Neuronal stem cell (in vitro differentiated cells): ENCODE measurements at regions not wholly inside any gene's neighbourhood (a gene's known extent, or its start where the extent isn't known, plus 50 kb on each side); places are given as distances from the start of the nearest gene placed in this dataset.
A peak's percentile ranks its signal among the peaks of the same experiment; 100 is the strongest.

Source experiments
- DNase-seq: peaks from one replicate; pipeline ENCODE4 v3.0.0-alpha.2; 2013; ENCODE audit warnings: low spot score
- H2AFZ ChIP-seq: one replicate; pipeline ENCODE4 v1.6.1; 2013; ENCODE audit warnings: mild to moderate bottlenecking, low read length, inconsistent platforms
- H2AK5ac ChIP-seq: 2 replicates; pipeline ENCODE4 v1.6.1; 2013; ENCODE audit warnings: low read depth, mild to moderate bottlenecking, inconsistent platforms, low read length, moderate library complexity, mixed read lengths
- H2BK120ac ChIP-seq: 2 replicates; pipeline ENCODE4 v1.6.1; 2013; ENCODE audit warnings: low read depth, mild to moderate bottlenecking, inconsistent platforms, low read length, moderate library complexity, mixed read lengths
- H2BK12ac ChIP-seq: one replicate; pipeline ENCODE4 v1.6.1; 2013; ENCODE audit warnings: low read length, inconsistent platforms
- H2BK15ac ChIP-seq: 2 replicates; pipeline ENCODE4 v1.6.1; 2013; ENCODE audit warnings: mild to moderate bottlenecking, low read length, inconsistent platforms, mixed read lengths
- H2BK5ac ChIP-seq: one replicate; pipeline ENCODE4 v1.6.1; 2013; ENCODE audit warnings: inconsistent platforms, mild to moderate bottlenecking, low read length, moderate library complexity
- H3K14ac ChIP-seq: one replicate; pipeline ENCODE4 v1.6.1; 2013; ENCODE audit warnings: low read length, inconsistent platforms
- H3K18ac ChIP-seq: 2 replicates; pipeline ENCODE4 v1.6.1; 2013; ENCODE audit warnings: low read length, inconsistent platforms
- H3K23ac ChIP-seq: 2 replicates; pipeline ENCODE4 v1.6.1; 2013; ENCODE audit warnings: low read depth, mild to moderate bottlenecking, mixed read lengths, low read length, inconsistent platforms; ENCODE audit not compliant: poor library complexity
- H3K27ac ChIP-seq: replicated peaks from 3 replicates; pipeline ENCODE4 v1.5.1; 2013; ENCODE audit warnings: low read length, inconsistent platforms
- H3K27me3 ChIP-seq, 3 experiments: 2 replicates each; pipeline ENCODE4 v1.6.1; 2013; ENCODE audit warnings: low read length in 3 of 3, mild to moderate bottlenecking in 2 of 3, inconsistent platforms in 1 of 3, low read depth in 1 of 3, mixed read lengths in 1 of 3, moderate library complexity in 1 of 3; ENCODE audit not compliant: control insufficient read depth in 3 of 3, insufficient read depth in 3 of 3
- H3K36me3 ChIP-seq, 2 donors: replicated peaks in 1 of 2; 2 replicates each; pipeline ENCODE4 v1.6.1; 2013; ENCODE audit warnings: low read length in 2 of 2; ENCODE audit not compliant: control insufficient read depth in 2 of 2, insufficient read depth in 2 of 2
- H3K4ac ChIP-seq: 2 replicates; pipeline ENCODE4 v1.6.1; 2013; ENCODE audit warnings: inconsistent platforms, mild to moderate bottlenecking, low read length, moderate library complexity
- H3K4me1 ChIP-seq, 2 donors: 1 replicate in 1 of 2; 2 replicates in 1 of 2; pipeline ENCODE4 v1.6.1; 2013; ENCODE audit warnings: low read length in 2 of 2, low read depth in 1 of 2; ENCODE audit not compliant: control insufficient read depth in 2 of 2, insufficient read depth in 1 of 2
- H3K4me2 ChIP-seq: one replicate; pipeline ENCODE4 v1.6.1; 2013; ENCODE audit warnings: mild to moderate bottlenecking, low read length, inconsistent platforms; ENCODE audit not compliant: insufficient read depth, poor library complexity, severe bottlenecking
- H3K4me3 ChIP-seq, 2 donors: 2 replicates each; pipeline ENCODE4 v1.5.1; 2013; ENCODE audit warnings: low read length in 2 of 2, mild to moderate bottlenecking in 2 of 2, inconsistent platforms in 1 of 2, moderate library complexity in 1 of 2
- H3K79me1 ChIP-seq: one replicate; pipeline ENCODE4 v1.6.1; 2013; ENCODE audit warnings: low read depth, mild to moderate bottlenecking, inconsistent platforms, low read length, moderate library complexity
- H3K9ac ChIP-seq: one replicate; pipeline ENCODE4 v1.6.1; 2013; ENCODE audit warnings: mild to moderate bottlenecking, low read depth, low read length, inconsistent platforms; ENCODE audit not compliant: poor library complexity
- H3K9me3 ChIP-seq, 2 donors: replicated peaks in 1 of 2; 2 replicates each; pipeline versions ENCODE3 to v1.6.1; 2013; ENCODE audit warnings: low read length in 2 of 2, mild to moderate bottlenecking in 2 of 2, inconsistent platforms in 1 of 2, low read depth in 1 of 2, mixed read lengths in 1 of 2, moderate library complexity in 1 of 2; ENCODE audit not compliant: control insufficient read depth in 2 of 2, insufficient read depth in 1 of 2
- H4K8ac ChIP-seq: one replicate; pipeline ENCODE4 v1.6.1; 2013; ENCODE audit warnings: low read depth, mild to moderate bottlenecking, inconsistent platforms, low read length, moderate library complexity
- H4K91ac ChIP-seq: one replicate; pipeline ENCODE4 v1.6.1; 2013; ENCODE audit warnings: low read length, low read depth, mild to moderate bottlenecking, inconsistent platforms; ENCODE audit not compliant: poor library complexity
- WGBS, 2 donors: extraction: QIAGEN DNeasy Blood & Tissue Kit; methylation state at CpG; one replicate each; pipeline ENCODE4 v1.1.7; 2013; ENCODE audit warnings: missing lambda C conversion rate in 2 of 2, mixed read lengths in 1 of 2; ENCODE audit not compliant: insufficient read length in 2 of 2, insufficient replicate concordance in 1 of 2; ENCODE audit errors: extremely low coverage in 2 of 2; 5-methylcytosine and 5-hydroxymethylcytosine counted together

GRCh38 chr11:134510233-134511040, 98.4 kb upstream of the B3GAT1 start:
- H3K4me2 ChIP-seq: no peak overlapping the region
- H3K4ac ChIP-seq: no peak overlapping the region
- H2BK120ac ChIP-seq: no peak overlapping the region
- H3K23ac ChIP-seq: peak overlapping the region; percentile 66
- WGBS, 2 donors: no CpG with 5 or more reads among the region's 22 CpGs
- peaks cover 0 to 2% of the 10 kb centered on the region in 2 donors for H3K4me1 ChIP-seq
- no peak for DNase-seq
- no peak overlapping the region for H3K4me3 ChIP-seq
- H3K9ac ChIP-seq: peak overlapping the region; percentile 63
- no peak overlapping the region for H4K8ac ChIP-seq
- H3K36me3 ChIP-seq: no peaks in the 10 kb centered on the region
- H2AK5ac ChIP-seq: peak overlapping the region; percentile 69
- no peak overlapping the region for H2AFZ ChIP-seq
- peaks cover 0 to 2% of the 10 kb centered on the region in 2 donors for H3K9me3 ChIP-seq
- H3K27me3 ChIP-seq: peaks cover 0 to 23% (median 0%) of the 10 kb centered on the region in 3 experiments
- H2BK12ac ChIP-seq: peak overlapping the region; percentile 14
- H2BK15ac ChIP-seq: no peak overlapping the region
- H3K18ac ChIP-seq: peak overlapping the region; percentile 66
- no peak overlapping the region for H4K91ac ChIP-seq
- H3K79me1 ChIP-seq: no peaks in the 10 kb centered on the region
- H2BK5ac ChIP-seq: no peak overlapping the region
- H3K27ac ChIP-seq: no peak overlapping the region
- H3K14ac ChIP-seq: peak overlapping the region; percentile 17

- Histone ChIP-seq H3K9ac (no peak overlapping the region), H3K36me3 (no peaks in the 10 kb centered on the region), H3K4me3 (no peak overlapping the region), H4K8ac (no peak overlapping the region), H2BK15ac (peak overlapping the region; percentile 27), H3K23ac (peak overlapping the region; percentile 66), H2BK120ac (peak overlapping the region; percentile 12), H3K4me1 (peaks cover 0 to 4% of the 10 kb centered on the region in 2 donors), H3K27me3 (peaks cover 0 to 23% (median 0%) of the 10 kb centered on the region in 3 experiments), H3K14ac (peak overlapping the region; percentile 25), H2BK12ac (no peak overlapping the region), H4K91ac (peak overlapping the region; percentile 38), H2BK5ac (no peak overlapping the region), H3K27ac (no peak overlapping the region), H3K4ac (no peak overlapping the region), H2AK5ac (peak overlapping the region; percentile 9), H2AFZ (no peak overlapping the region), H3K18ac (peak overlapping the region; percentile 44), H3K4me2 (no peak overlapping the region), H3K9me3 (peaks cover 0 to 2% of the 10 kb centered on the region in 2 donors), H3K79me1 (no peaks in the 10 kb centered on the region)
- no peak for DNase-seq
- no CpG with 5 or more reads among the region's 20 CpGs for WGBS, 2 donors
Measured at GRCh38 chr11:134509381-134510232, 97.6 kb upstream of the B3GAT1 start.

- peaks cover 0 to 2% of the 10 kb centered on the region in 2 donors for H3K9me3 ChIP-seq
- H3K27ac ChIP-seq: no peak overlapping the region
- WGBS, 2 donors: no CpG with 5 or more reads among the region's 17 CpGs
- H3K27me3 ChIP-seq: peaks cover 0 to 13% (median 0%) of the 10 kb centered on the region in 3 experiments
- H3K14ac ChIP-seq: no peak overlapping the region
- no peak overlapping the region for H2AK5ac ChIP-seq
- no peak overlapping the region for H2BK15ac ChIP-seq
- peaks cover 0 to 12% of the 10 kb centered on the region in 2 donors for H3K4me1 ChIP-seq
- no peak for DNase-seq
- no peaks in the 10 kb centered on the region for H3K36me3 ChIP-seq
- H2BK5ac ChIP-seq: no peak overlapping the region
- H3K4me3 ChIP-seq: peak overlapping the region in 1 of 2 donors; percentile 42
- H3K79me1 ChIP-seq: no peaks in the 10 kb centered on the region
- H2BK12ac ChIP-seq: peak overlapping the region; percentile 64
- no peak overlapping the region for H2BK120ac ChIP-seq
- H3K18ac ChIP-seq: peak overlapping the region; percentile 24
- H3K9ac ChIP-seq: peak overlapping the region; percentile 6
- no peak overlapping the region for H4K8ac ChIP-seq
- H3K4ac ChIP-seq: no peak overlapping the region
- H2AFZ ChIP-seq: no peak overlapping the region
- no peak overlapping the region for H4K91ac ChIP-seq
- no peak overlapping the region for H3K4me2 ChIP-seq
- peak overlapping the region; percentile 50 for H3K23ac ChIP-seq
Measured at GRCh38 chr11:134508219-134508990, 96.4 kb upstream of the B3GAT1 start.
